Testis (tissue), 2 donors: ENCODE measurements at regions not wholly inside any gene's neighbourhood (a gene's known extent, or its start where the extent isn't known, plus 50 kb on each side); places are given as distances from the start of the nearest gene placed in this dataset.

ENCODE experiments used
- DNase-seq: peaks from one replicate; pipeline ENCODE4 v3.0.0-alpha.2; 2019
- H3K27ac ChIP-seq, 2 donors: fragments of 200-600 bp; sonication (generic); one replicate each; pipeline ENCODE4 v1.5.1; 2019
- H3K27me3 ChIP-seq: fragments of 200-600 bp; sonication (generic); one replicate; pipeline ENCODE4 v1.5.1; 2019
- H3K36me3 ChIP-seq: fragments of 200-600 bp; sonication (generic); one replicate; pipeline ENCODE4 v1.5.1; 2017; ENCODE audit warnings: low read depth; ENCODE audit errors: missing control alignments
- H3K4me1 ChIP-seq: fragments of 200-600 bp; sonication (generic); one replicate; pipeline ENCODE4 v1.5.1; 2019
- H3K4me3 ChIP-seq, 2 donors: fragments of 200-600 bp; sonication (generic); one replicate each; pipeline ENCODE4 v1.5.1; 2017 to 2019
- H3K9me3 ChIP-seq: fragments of 200-600 bp; sonication (generic); one replicate; pipeline ENCODE4 v1.5.1; 2017
- CTCF ChIP-seq, 3 experiments: fragments of 450-650 bp in 2 of 3; fragments of 200-600 bp in 1 of 3; sonication (generic) in 1 of 3; IDR thresholded peaks; one replicate each; pipeline ENCODE4 v1.5.1; 2016 to 2019; ENCODE audit warnings: antibody characterized with exemption in 3 of 3, mild to moderate bottlenecking in 2 of 3, moderate library complexity in 1 of 3
- POLR2A ChIP-seq: fragments of 450-650 bp; IDR thresholded peaks from one replicate; pipeline ENCODE4 v1.6.1; 2017; ENCODE audit warnings: antibody characterized with exemption, mild to moderate bottlenecking, moderate library complexity
- WGBS, 2 donors: methylation state at CpG; one replicate each; pipeline ENCODE4 v1.1.5; 2018; 5-methylcytosine and 5-hydroxymethylcytosine counted together
- intact Hi-C: fragments of 100-400 bp; cut with DNase I; formaldehyde crosslinking; loops from one replicate; pipeline ENCODE4 v1.15.1; 2023; ENCODE audit warnings: low total_unique reads

- H3K27me3 ChIP-seq: no peaks in the 10 kb centered on the region
- no peak for DNase-seq
- no peaks in the 10 kb centered on the region for H3K4me1 ChIP-seq
- H3K27ac ChIP-seq: no peak overlapping the region
- no peaks in the 10 kb centered on the region for H3K9me3 ChIP-seq
- WGBS, 2 donors: 90 to 92% methylated on average over 3 of the region's 3 CpGs
- intact Hi-C loops: no loop called here
- H3K36me3 ChIP-seq: no peaks in the 10 kb centered on the region
- H3K4me3 ChIP-seq: no peak overlapping the region
- TF ChIP-seq POLR2A (no peak), CTCF (IDR thresholded peaks at IDR 0.05) (no peak)
These were observed 439.3 kb downstream of the TLE1 start for GRCh38 chr9:81250041-81250440.

GRCh38 chr9:81245254-81245956 is 443.9 kb downstream of the TLE1 start:
- no peak for DNase-seq
- Histone ChIP-seq H3K4me3 (no peak overlapping the region), H3K9me3 (no peaks in the 10 kb centered on the region), H3K27me3 (no peaks in the 10 kb centered on the region), H3K36me3 (no peaks in the 10 kb centered on the region), H3K4me1 (no peaks in the 10 kb centered on the region), H3K27ac (no peak overlapping the region)
- intact Hi-C loops: no loop called here
- WGBS, 2 donors: 68 to 76% methylated on average over 5 of the region's 5 CpGs
- TF ChIP-seq POLR2A (no peak), CTCF (IDR thresholded peaks at IDR 0.05) (no peak)

- Histone ChIP-seq H3K36me3 (no peaks in the 10 kb centered on the region), H3K27ac (no peak overlapping the region), H3K4me1 (no peaks in the 10 kb centered on the region), H3K27me3 (no peaks in the 10 kb centered on the region), H3K4me3 (no peak overlapping the region), H3K9me3 (no peaks in the 10 kb centered on the region)
- no peak for DNase-seq
- intact Hi-C loops: no loop called here
- 76 to 85% methylated on average over 1 of the region's 1 CpG for WGBS, 2 donors
- TF ChIP-seq CTCF (IDR thresholded peaks at IDR 0.05) (no peak), POLR2A (no peak)
These were observed 444.7 kb downstream of the TLE1 start for GRCh38 chr9:81244631-81245030.

- H3K9me3 ChIP-seq: no peaks in the 10 kb centered on the region
- H3K4me1 ChIP-seq: no peaks in the 10 kb centered on the region
- H3K4me3 ChIP-seq: no peak overlapping the region
- no peaks in the 10 kb centered on the region for H3K36me3 ChIP-seq
- no peaks in the 10 kb centered on the region for H3K27me3 ChIP-seq
- 100% methylated on average over 1 of the region's 1 CpG for WGBS, 2 donors
- TF ChIP-seq POLR2A: no peak
- intact Hi-C loops: no loop called here
- no peak for DNase-seq
- no peak overlapping the region for H3K27ac ChIP-seq
These were observed 446.5 kb downstream of the TLE1 start for GRCh38 chr9:81242866-81243265.

DNA sequence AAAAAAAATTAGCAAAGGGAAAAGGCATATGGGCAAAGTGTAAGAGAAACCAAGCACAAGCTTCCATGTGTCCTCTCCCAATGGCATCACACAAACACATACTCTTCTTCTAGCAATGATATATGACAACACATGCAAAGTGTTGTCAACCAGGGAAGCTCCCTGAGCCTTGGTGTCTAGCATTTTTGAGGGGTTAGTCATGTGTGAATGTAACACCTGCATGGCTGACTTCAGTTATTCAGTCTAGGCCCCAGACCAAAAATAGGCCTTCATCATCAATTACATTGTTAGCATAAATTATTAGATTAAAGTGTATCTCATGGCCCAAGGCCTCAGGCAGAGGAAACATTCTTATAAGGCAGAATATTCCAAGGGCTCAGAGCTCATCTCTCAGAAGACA is 450.0 kb downstream of the TLE1 start:
- Histone ChIP-seq H3K9me3 (no peaks in the 10 kb centered on the region), H3K27me3 (no peaks in the 10 kb centered on the region), H3K36me3 (no peaks in the 10 kb centered on the region), H3K4me3 (no peak overlapping the region), H3K27ac (no peak overlapping the region), H3K4me1 (no peaks in the 10 kb centered on the region)
- no peak for TF ChIP-seq CTCF (IDR thresholded peaks at IDR 0.05)
- TF ChIP-seq POLR2A: no peak
- DNase-seq: no peak
- intact Hi-C loops: no loop called here
